NB4 (cell line): ENCODE measurements at regions not wholly inside any gene's neighbourhood (a gene's known extent, or its start where the extent isn't known, plus 50 kb on each side); places are given as distances from the start of the nearest gene placed in this dataset.

Experiments used
- DNase-seq: peaks from one replicate; pipeline ENCODE4 v3.0.0; 2010; ENCODE audit warnings: low read depth
- H3K4me3 ChIP-seq: one replicate; pipeline ENCODE4 v1.5.1; 2011; ENCODE audit warnings: mild to moderate bottlenecking, low read depth, low read length, moderate library complexity
- CTCF ChIP-seq: IDR thresholded peaks from one replicate; pipeline ENCODE4 v1.5.1; 2012; ENCODE audit warnings: low read depth, low read length
- MAX ChIP-seq: IDR thresholded peaks from 2 replicates; pipeline ENCODE4 v1.6.1; 2011; ENCODE audit warnings: low read depth, low read length
- MYC ChIP-seq: IDR thresholded peaks from 2 replicates; pipeline ENCODE4 v1.6.1; 2011; ENCODE audit warnings: low read depth, low read length
- POLR2A ChIP-seq: IDR thresholded peaks from 2 replicates; pipeline ENCODE4 v1.6.1; 2011; ENCODE audit warnings: mild to moderate bottlenecking; ENCODE audit not compliant: insufficient read length; ENCODE audit errors: extremely low read depth

GRCh38 chr5:54902791-54903473 lies 82.5 kb downstream of the ESM1 start:
- H3K4me3 ChIP-seq: no peak overlapping the region
- peak; percentile 81 for DNase-seq
- TF ChIP-seq CTCF (no peak), MAX (peak; percentile 78)

- DNase-seq: peak; percentile 90
- TF ChIP-seq CTCF: no peak
- no peak for TF ChIP-seq POLR2A
- peak; percentile 70 for TF ChIP-seq MAX
- 0 out of 2 replicates have a peak, but pooled peaks have one; percentile 28 for TF ChIP-seq MYC
- no peak overlapping the region for H3K4me3 ChIP-seq
Measured at GRCh38 chr5:54900984-54901725, 84.2 kb downstream of the ESM1 start.

- DNase-seq: no peak
- TF ChIP-seq MYC (no peak), POLR2A (no peak), CTCF (no peak), MAX (no peak)
- no peak overlapping the region for H3K4me3 ChIP-seq
Measured at GRCh38 chr5:54897001-54897400, 88.4 kb downstream of the ESM1 start.

GRCh38 chr5:54895816-54896341 lies 89.5 kb downstream of the ESM1 start:
- peak; percentile 42 for DNase-seq
- H3K4me3 ChIP-seq: no peak overlapping the region
- TF ChIP-seq MYC: no peak
- TF ChIP-seq CTCF: peak; percentile 30

- H3K4me3 ChIP-seq: no peak overlapping the region
- no peak for TF ChIP-seq MYC
- no peak for TF ChIP-seq POLR2A
- no peak for TF ChIP-seq CTCF
- no peak for TF ChIP-seq MAX
- DNase-seq: no peak
Measured at GRCh38 chr5:54894957-54895815, 90.2 kb downstream of the ESM1 start.
